T-helper 9 cell (primary cell): ENCODE measurements at regions not wholly inside any gene's neighbourhood (a gene's known extent, or its start where the extent isn't known, plus 50 kb on each side); places are given as distances from the start of the nearest gene placed in this dataset.
A peak's percentile ranks its signal among the peaks of the same experiment; 100 is the strongest.

Source experiments
- DNase-seq: peaks from one replicate; pipeline ENCODE4 v3.0.0-alpha.2; 2020

- no peak for DNase-seq
Measured at GRCh38 chr17:34733333-34733732, 154.0 kb downstream of the TMEM132E start.

DNA sequence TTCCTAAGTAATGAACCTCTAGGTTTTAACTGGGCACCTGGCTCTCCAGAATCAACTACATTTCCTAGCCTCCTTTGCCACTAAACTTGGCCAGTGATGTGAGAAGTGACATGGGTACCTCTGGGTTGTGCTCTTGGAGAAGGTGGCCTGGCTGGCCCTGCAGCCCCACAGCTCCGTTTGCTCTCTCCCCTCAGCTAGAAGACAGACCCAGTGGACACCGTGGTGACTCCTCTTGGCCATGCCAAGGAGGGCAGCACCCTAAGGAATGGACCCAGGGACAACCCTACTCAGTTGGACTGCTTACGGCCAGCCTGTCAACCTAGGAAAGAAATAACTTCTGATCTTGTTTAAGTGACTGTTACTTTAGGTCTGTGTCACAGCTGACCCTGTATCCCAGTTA lies 151.4 kb downstream of the TMEM132E start:
- DNase-seq: no peak

DNA sequence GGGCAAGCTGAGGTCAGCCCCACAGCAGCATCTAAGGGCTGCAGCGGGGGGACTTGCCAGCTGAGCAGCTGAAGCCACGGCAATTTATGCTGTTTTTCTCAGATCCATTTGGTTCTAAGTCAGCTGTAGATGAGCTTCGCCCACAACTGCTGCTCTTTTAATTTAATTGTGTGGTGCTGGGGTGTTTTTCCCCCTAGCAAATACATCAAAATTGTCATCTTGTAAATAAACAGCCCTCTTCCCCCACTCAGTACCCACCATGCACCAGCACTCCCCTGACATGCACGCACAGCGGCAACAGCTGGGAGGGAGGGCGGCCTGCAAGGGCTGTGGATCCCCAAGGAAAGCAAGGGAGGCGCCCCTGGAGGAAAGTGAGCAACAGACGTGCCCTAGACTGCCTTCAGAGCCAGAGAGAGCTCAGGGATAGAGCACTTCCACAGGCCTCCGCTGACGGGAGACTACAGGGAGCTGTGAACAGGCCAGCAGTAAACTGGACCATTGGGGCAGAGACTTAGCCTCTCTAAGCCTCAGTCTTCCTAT lies 149.5 kb downstream of the TMEM132E start:
- DNase-seq: no peak

GRCh38 chr17:34727601-34728000 lies 148.2 kb downstream of the TMEM132E start:
- DNase-seq: no peak

GRCh38 chr17:34726536-34727384 lies 147.4 kb downstream of the TMEM132E start:
- no peak for DNase-seq

- no peak for DNase-seq
Measured at GRCh38 chr17:34725725-34726124, 146.3 kb downstream of the TMEM132E start.

GRCh38 chr17:34725008-34725407 lies 145.6 kb downstream of the TMEM132E start:
- no peak for DNase-seq

DNA sequence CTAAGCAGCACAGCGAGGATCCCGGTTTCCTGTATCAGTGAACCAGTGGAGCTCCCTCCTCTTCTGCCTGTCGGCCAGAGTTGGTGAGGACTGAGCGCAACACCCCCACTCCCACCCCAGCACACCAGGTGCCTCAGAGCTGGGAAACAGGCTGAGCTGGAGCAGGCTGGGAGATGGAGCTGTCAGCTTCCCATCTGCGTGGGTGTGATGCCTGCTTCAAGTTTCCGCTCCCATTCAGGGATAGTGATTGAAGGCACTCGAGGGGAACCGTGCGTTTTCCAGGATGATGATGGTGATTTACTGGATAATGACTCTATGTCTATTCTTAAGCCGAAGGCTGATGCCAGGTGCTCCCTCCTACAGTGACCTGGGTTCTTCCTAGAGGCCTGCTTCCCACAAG lies 144.5 kb downstream of the TMEM132E start:
- no peak for DNase-seq

DNA sequence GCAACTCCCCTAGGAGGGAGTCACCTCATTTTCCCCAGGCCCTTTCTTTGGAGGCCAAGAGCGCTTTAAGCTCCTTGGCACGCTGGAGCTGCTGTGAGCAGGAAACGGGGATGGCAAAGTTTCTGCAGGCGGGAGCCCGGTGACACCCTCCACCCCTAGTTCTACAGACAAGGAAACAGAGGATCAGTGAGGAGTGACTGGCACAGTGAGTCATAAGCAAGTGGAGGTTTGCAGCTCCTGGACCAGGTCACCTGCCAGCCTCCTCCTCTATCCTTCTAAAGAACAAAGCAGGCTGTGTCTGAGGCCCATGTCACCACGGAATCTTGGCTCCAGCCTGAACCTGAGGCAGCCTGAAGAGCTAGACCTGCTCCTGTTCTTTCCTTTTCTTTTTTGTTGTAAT lies 141.9 kb downstream of the TMEM132E start:
- DNase-seq: no peak

DNA sequence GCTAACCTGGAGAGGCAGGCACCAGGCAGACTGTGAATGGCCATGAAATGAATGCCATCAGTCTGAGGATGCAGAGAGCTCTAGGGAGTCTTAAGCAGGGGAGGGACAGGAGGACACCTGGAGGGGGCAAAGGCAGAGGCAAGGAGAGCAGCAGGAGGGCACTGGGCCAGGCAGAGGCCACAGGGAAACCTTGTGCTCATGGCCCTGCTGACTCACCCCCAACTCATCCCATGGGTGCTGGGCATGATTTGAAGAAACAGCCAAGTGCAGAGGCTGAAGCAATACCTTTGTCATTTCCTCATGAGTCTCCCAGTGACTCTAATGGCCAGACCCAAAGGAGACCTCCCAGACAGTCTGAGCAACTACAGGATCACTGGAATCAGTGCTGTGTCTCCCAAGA lies 141.4 kb downstream of the TMEM132E start:
- DNase-seq: no peak

GRCh38 chr17:34719569-34719968 lies 140.2 kb downstream of the TMEM132E start:
- no peak for DNase-seq

DNA sequence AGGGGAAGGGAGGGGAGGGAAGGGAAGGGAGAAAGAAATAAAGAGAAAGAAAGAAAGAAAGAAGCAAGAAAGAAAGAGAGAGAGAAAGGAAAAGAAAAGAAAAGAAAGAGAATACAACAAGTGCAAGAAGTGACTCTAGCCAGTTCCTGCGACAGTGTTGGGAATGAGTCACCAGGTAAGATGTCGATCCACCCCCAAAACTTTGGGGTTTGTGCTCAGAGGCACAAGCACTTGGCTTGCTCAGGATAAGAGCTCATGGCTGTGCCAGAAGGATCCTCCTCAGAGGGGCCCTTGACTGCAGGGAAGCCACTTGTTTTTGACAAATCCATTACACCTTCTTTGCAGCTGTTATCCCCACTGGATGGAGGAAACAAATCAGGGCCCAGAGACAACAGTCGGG lies 137.7 kb downstream of the TMEM132E start:
- no peak for DNase-seq

DNA sequence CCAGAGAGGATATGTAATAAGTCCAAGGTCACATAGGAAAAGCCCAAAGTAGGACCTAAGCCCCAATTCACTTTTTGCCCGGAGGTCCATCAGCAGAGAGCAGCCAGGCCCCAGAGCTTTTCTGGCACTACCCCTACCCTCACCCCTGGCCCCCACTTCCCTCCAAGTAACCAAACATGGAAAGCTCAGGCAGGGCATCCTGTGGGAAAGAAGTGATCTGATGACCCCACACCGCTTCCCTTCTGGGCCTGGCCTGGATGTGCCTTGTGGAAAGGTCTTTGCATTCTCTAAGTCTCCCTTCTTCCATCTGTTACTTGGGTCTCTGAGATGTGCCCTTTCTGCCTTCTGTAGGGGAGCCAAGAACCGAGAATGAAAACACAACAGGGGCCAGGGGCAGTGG lies 136.9 kb downstream of the TMEM132E start:
- no peak for DNase-seq

GRCh38 chr17:34715504-34715903 lies 136.1 kb downstream of the TMEM132E start:
- DNase-seq: no peak

DNA sequence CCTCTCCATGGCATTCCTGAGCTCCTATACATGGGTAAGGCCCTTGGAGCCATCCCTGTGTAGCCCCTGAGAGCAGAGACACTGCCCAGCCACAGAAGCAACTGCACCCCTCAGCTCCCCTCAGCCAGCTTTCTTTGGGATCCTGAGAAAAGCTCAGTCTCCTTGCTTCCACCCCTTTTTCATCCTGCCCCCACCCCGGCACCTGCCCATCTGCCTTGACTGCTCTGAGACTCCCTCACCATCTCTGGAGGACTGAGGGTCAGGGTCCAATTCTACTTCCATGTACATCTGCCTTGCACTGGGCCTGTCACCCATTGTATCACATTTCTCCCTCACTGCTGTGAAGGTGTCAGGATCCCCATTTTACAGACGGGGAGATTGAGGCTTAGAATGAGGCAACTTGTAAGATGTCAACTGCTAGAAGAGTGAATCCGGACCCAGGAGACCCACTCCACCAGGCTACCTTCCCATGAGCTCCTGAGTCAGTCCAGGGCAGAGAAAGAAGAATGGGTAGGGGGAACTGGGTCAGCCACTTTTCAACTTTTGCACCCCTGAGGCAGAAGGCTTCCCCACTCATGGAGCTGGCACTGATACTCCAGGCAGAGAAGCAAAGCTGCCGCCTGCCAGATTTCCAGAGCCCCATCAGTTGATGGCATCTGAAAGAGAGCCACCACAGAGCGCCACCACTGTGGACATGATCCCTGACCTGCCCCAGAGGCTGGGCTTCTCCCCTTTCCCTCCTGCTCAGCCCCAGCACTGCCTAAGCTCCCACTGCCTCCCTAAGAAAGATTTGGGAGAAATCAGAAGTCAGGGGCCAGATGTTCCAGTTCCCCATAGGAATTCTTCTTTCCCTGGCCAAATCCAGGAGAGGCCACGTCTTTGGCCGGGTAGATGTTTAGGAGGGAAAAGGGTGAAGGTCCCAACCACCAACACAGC lies 135.4 kb downstream of the TMEM132E start:
- DNase-seq: no peak

DNA sequence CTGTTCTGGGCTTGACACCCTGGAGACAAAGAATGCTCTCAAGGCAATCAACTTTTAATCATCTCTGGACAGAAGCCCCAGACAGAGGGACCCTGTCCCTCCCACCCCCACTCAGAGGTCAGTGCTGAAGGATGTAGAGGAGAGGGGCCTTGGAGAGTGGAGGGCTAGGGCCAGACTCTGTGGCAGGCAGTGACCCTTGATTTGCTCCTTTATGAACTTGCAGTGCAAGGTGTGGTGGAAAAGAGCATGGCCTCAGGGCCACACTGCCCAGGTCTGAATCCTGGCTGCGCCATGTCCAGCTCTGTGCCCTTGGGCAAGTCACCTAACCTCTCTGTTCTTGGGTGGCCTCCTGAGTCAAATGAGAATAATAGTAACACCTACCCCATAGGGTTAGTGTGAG lies 134.3 kb downstream of the TMEM132E start:
- DNase-seq: no peak

GRCh38 chr17:34712481-34713195 lies 133.3 kb downstream of the TMEM132E start:
- DNase-seq: no peak

GRCh38 chr17:34711646-34712045 lies 132.3 kb downstream of the TMEM132E start:
- no peak for DNase-seq

- no peak for DNase-seq
Measured at GRCh38 chr17:34710226-34710625, 130.8 kb downstream of the TMEM132E start.

GRCh38 chr17:34709158-34709754 lies 129.9 kb downstream of the TMEM132E start:
- DNase-seq: no peak

DNA sequence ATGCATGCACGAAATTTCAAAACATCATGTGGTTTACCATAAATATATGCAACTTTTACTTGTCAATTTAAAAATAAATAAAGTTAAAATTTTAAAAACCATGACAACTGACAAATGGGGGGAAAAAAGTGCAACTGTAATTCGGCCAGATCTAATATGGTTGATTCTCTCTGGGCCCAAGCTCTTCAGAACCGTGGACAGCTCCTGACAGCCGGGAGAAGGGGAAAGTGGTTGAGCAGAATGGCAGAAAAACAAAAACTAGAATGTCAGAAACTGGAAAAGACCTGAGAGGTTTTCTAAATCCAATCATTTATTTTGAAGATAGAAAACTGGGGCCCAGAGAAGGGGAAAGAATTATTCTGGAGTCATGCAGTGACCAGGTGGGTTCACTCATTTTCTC lies 126.6 kb downstream of the TMEM132E start:
- no peak for DNase-seq

GRCh38 chr17:34703533-34703932 lies 124.2 kb downstream of the TMEM132E start:
- peak; percentile 11 for DNase-seq
